ENCODE measurements at regions not wholly inside any gene's neighbourhood (a gene's known extent, or its start where the extent isn't known, plus 50 kb on each side); places are given as distances from the start of the nearest gene placed in this dataset.

DNA sequence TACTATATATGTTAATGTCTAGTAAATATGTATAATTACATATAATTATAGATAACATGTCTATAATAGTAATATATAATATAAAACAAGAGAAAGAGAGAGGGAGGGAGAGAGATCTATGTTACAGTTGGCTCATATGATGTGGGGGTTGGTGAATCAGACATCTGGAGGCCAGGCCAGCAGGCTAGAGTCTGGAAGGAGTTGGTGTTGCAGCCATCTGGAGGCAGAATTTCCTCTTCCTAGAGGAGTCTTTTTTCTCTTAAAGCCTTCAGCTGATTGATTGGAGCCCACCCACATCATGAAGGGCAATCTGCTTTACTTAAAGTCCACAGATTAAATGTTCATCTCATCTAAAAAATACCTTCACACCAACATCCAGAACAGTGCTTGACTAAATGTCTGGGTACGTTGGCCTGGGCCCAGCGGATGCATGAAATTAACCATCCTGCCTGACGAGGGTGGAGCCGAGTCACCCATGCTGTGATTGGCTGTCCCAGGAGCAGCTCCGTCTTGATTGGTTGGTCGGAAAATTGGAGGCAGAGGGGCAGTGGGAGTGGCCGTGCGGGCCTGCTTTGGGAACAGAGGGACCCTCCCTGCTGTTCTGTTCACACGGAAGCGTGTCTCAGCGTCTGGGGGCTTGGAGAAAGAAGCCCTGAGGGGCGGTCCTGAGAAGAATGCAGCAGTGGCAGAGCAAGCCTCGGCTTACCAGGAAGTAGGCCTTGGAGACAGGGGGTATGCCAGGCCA is 392.4 kb downstream of the QKI start:
- Mint-ChIP-seq H3K27me3 (peaks cover 3% of the 10 kb centered on the region), H3K4me1 (no peaks in the 10 kb centered on the region), H3K27ac (no peak overlapping the region), H3K4me3 (no peak overlapping the region), H3K9me3 (no peaks in the 10 kb centered on the region), H3K36me3 (ENCODE audit: low read depth) (no peaks in the 10 kb centered on the region)
- no peak for DNase-seq
- ChIA-PET POLR2A (no interaction called here), CTCF (no interaction called here)

- no peak overlapping the region for H3K27ac Mint-ChIP-seq
- ChIA-PET CTCF (no interaction called here), POLR2A (no interaction called here)
- no peaks in the 10 kb centered on the region for H3K36me3 Mint-ChIP-seq (ENCODE audit: low read depth)
- H3K27me3 Mint-ChIP-seq: peaks cover 3% of the 10 kb centered on the region
- DNase-seq: no peak
- no peaks in the 10 kb centered on the region for H3K4me1 Mint-ChIP-seq
- H3K4me3 Mint-ChIP-seq: no peak overlapping the region
- no peaks in the 10 kb centered on the region for H3K9me3 Mint-ChIP-seq
Measured at GRCh38 chr6:163804991-163805390, 390.5 kb downstream of the QKI start.

DNA sequence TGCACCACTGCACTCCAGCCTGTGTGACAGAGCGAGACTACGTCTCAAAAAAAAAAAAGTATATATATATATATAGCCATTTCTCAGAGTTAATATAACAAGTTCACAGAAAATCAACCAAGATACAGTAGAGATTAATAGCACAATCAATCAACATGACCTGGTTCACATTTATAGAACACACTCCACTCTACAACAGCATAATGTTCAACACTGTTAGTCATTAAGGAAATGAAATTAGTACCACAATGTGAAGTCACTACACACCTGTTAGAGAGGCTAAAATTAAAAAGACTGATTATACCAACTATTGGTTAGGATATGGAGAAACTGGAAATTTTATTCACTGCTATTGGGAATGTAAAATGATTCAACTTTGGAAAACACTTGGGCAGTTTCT is 387.7 kb downstream of the QKI start:
- Mint-ChIP-seq H3K4me1 (no peaks in the 10 kb centered on the region), H3K36me3 (ENCODE audit: low read depth) (no peaks in the 10 kb centered on the region), H3K27me3 (peaks cover 11% of the 10 kb centered on the region), H3K27ac (no peak overlapping the region), H3K4me3 (no peak overlapping the region), H3K9me3 (no peaks in the 10 kb centered on the region)
- POLR2A ChIA-PET: no interaction called here
- no peak for DNase-seq
- CTCF ChIA-PET: no interaction called here

GRCh38 chr6:163797296-163797845 is 382.9 kb downstream of the QKI start:
- CTCF ChIA-PET: interaction anchor here (0.6 kb wide), 1 partner anchor 414 kb away, joined by 3 read pairs; no protein-coding TSS in a partner anchor
- no peak overlapping the region for H3K27ac Mint-ChIP-seq
- H3K36me3 Mint-ChIP-seq (ENCODE audit: low read depth): no peaks in the 10 kb centered on the region
- H3K9me3 Mint-ChIP-seq: no peaks in the 10 kb centered on the region
- no peak for DNase-seq
- POLR2A ChIA-PET: no interaction called here
- peaks cover 12% of the 10 kb centered on the region for H3K27me3 Mint-ChIP-seq
- no peak overlapping the region for H3K4me3 Mint-ChIP-seq
- no peaks in the 10 kb centered on the region for H3K4me1 Mint-ChIP-seq

DNA sequence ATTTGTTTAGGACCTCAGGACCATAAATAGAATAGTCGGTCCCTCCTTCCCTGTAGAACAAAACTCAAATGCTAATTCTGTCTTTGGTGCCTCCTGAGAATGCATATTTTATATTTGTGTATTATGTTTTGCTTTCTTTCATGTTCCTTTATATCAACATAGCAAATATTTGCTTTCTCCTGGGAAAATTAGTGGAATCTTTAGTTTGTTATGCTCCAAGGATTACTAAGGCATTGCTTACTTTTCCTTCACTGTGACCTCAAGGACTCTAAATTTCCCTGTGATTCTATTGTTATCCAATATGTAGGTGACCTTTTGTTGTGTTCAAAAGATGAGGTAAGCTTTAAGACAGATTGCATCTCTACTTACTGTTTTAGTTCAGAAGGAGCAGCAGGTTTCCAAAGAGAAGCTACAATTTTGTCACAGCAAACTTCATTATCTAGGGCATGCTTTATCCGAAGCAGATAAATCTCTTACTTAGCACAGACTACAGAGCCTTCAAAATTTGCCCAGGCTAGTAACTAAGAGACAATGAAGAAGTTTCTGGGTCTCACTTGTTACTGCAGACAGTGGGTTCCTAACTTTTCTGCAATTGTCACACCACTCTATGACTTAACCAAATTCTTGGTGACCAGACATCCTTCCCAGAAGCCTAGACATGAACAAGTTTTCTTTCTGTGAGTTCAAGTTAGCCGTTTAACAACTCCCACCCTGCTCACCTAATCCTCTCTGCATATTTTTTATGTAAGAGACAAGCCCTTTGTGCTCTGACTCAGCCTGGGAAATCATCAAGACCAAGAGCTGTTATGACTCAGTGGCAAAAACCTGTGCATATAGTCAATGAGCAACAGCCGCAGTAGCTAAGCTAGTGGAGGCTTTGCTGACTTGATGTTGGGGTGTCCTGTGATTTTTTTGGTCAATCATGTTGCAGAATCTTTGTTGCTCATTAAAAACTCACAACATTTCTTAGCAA is 378.8 kb downstream of the QKI start:
- Mint-ChIP-seq H3K27me3 (peaks cover 14% of the 10 kb centered on the region), H3K36me3 (ENCODE audit: low read depth) (no peaks in the 10 kb centered on the region), H3K9me3 (no peaks in the 10 kb centered on the region), H3K4me3 (no peak overlapping the region), H3K4me1 (peaks cover under 1% of the 10 kb centered on the region), H3K27ac (no peak overlapping the region)
- no peak for DNase-seq
- CTCF ChIA-PET: interaction anchor here (0.5 kb wide), 1 partner anchor 10 kb away, joined by 3 read pairs; no protein-coding TSS in a partner anchor
- POLR2A ChIA-PET: no interaction called here

GRCh38 chr6:163790266-163790840 is 375.8 kb downstream of the QKI start:
- ChIA-PET CTCF (interaction anchor here (0.6 kb wide), 1 partner anchor 31 kb away, joined by 3 read pairs; no protein-coding TSS in a partner anchor), POLR2A (no interaction called here)
- Mint-ChIP-seq H3K9me3 (no peaks in the 10 kb centered on the region), H3K4me3 (no peak overlapping the region), H3K27ac (no peak overlapping the region), H3K27me3 (peaks cover 10% of the 10 kb centered on the region), H3K36me3 (ENCODE audit: low read depth) (no peaks in the 10 kb centered on the region), H3K4me1 (peaks cover 21% of the 10 kb centered on the region)
- no peak for DNase-seq

DNA sequence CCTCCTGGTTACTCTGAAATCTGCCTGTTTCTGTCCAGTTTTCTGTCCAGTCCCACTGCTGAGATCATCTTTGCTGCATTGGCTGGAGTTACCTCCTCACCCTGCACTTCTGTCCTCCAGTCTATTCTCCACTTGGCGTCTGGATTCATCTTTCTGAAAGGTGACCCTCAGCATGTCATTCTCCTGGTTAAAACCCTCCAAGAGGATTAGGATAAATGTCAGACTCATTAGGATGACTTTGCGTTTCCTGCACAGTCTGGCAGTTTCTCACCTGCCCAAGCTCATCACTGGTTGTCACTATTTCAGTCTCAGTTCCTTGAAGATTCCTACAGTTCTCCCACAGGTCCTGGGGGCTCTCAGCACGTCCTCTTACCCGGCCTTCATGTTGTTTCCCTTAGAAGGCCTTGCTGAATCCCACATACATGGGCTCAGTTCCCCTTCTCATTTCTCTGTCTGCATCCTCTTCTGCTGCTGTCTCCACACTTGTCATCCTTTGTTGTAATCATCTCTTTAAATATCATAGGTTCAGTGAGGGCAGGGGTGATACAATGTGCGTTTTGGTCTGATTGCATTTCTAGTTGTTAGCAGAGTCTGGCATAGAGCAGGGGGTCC is 374.8 kb downstream of the QKI start:
- Mint-ChIP-seq H3K9me3 (no peaks in the 10 kb centered on the region), H3K27me3 (peaks cover 9% of the 10 kb centered on the region), H3K27ac (no peak overlapping the region), H3K4me1 (peaks cover 21% of the 10 kb centered on the region), H3K36me3 (ENCODE audit: low read depth) (no peaks in the 10 kb centered on the region), H3K4me3 (no peak overlapping the region)
- no peak for DNase-seq
- ChIA-PET POLR2A (no interaction called here), CTCF (no interaction called here)

DNA sequence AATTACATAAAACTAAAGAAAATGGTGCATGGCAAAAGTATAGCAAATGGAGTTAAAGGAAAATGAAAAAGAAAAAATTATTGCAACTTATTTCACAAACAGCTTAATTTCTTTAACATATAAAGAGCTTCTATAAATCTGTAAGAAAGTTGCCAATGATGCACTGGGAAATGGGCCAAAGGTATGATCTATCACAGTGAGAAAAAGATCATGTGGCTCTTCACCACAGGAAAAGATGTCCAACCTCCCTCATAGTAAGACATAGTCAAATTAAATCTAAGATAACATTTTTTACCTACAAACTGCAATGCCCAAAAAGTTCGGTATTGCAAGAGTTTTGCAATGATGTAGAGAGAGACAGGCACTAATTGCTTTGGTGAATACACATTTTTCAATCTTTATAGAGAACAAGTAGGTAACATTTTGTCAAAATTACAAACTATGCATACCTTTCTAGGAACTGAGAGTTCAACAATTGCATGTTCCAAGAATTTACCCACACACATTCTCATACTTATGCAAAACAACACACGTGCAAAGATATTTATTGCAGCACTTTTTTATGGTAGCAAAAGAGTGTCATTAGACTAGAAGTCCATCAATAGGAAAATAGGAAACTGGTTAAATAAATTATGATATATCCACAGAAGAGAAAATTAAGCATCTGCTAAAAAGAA is 372.6 kb downstream of the QKI start:
- peak overlapping the region; percentile 20 for H3K27ac Mint-ChIP-seq
- peaks cover 3% of the 10 kb centered on the region for H3K36me3 Mint-ChIP-seq (ENCODE audit: low read depth)
- CTCF ChIA-PET: no interaction called here
- peaks cover 5% of the 10 kb centered on the region for H3K9me3 Mint-ChIP-seq
- DNase-seq: no peak
- H3K27me3 Mint-ChIP-seq: peaks cover 6% of the 10 kb centered on the region
- peaks cover 29% of the 10 kb centered on the region for H3K4me1 Mint-ChIP-seq
- POLR2A ChIA-PET: no interaction called here
- H3K4me3 Mint-ChIP-seq: no peak overlapping the region

GRCh38 chr6:163782436-163783003 is 368.0 kb downstream of the QKI start:
- POLR2A ChIA-PET: no interaction called here
- no peak overlapping the region for H3K4me3 Mint-ChIP-seq
- no peak for DNase-seq
- no peak overlapping the region for H3K27ac Mint-ChIP-seq
- H3K27me3 Mint-ChIP-seq: no peaks in the 10 kb centered on the region
- H3K4me1 Mint-ChIP-seq: peaks cover 24% of the 10 kb centered on the region
- peaks cover 5% of the 10 kb centered on the region for H3K9me3 Mint-ChIP-seq
- CTCF ChIA-PET: no interaction called here
- H3K36me3 Mint-ChIP-seq (ENCODE audit: low read depth): peaks cover 3% of the 10 kb centered on the region

DNA sequence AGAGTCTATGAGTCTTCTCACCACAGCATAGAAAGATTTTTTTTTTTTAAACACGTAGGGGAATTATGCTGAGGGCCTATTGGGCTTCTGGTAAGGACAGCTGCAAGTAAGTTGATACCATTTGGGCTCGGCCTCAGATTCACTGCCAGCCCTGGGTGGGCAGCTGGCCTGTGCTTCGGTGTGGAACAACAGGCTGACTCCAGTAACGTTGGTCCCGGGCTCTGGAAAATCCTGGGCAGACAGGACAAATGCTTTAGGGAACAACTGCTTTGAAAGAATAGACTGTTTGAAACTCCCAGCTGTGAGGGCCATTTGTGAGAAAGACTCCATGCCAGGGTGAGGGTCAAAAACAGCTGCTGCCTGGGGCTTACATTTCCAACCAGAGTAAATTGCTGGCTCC is 366.5 kb downstream of the QKI start:
- Mint-ChIP-seq H3K36me3 (ENCODE audit: low read depth) (peaks cover 3% of the 10 kb centered on the region), H3K9me3 (peaks cover 5% of the 10 kb centered on the region), H3K27me3 (no peaks in the 10 kb centered on the region), H3K27ac (no peak overlapping the region), H3K4me1 (peaks cover 10% of the 10 kb centered on the region), H3K4me3 (no peak overlapping the region)
- DNase-seq: no peak
- POLR2A ChIA-PET: interaction anchor here (0.6 kb wide), 1 partner anchor 131 kb away, joined by 3 read pairs; no protein-coding TSS in a partner anchor
- CTCF ChIA-PET: interaction anchor here (0.7 kb wide), 1 partner anchor 10 kb away, joined by 3 read pairs; no protein-coding TSS in a partner anchor

DNA sequence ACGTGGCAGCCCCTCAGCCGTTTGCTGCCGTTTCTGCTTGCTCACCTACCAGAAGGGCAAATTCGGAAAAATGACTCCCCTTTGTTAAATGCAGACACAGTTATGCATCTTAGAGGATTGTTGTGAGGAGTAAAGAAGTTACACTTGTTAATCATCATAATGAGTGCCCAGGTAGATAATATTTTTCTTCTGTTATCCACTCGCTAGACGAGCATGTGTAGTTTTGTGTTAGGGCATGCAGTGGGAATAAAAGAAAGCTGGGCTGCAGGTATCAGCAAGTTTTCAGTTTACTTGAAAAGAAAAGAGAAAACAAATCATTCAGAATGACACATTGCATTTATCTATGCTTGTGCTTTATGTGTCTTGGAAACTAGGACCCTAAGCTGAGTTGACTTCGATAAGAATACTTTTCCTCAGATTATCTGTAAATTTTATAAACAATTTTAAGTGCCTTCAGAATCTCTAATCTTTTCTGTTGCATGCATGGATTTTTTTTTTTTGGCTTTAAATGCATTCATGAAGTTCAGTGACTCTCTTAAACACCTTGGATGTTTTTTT is 365.3 kb downstream of the QKI start:
- H3K4me1 Mint-ChIP-seq: peaks cover 8% of the 10 kb centered on the region
- ChIA-PET CTCF (no interaction called here), POLR2A (no interaction called here)
- no peak overlapping the region for H3K4me3 Mint-ChIP-seq
- DNase-seq: no peak
- no peaks in the 10 kb centered on the region for H3K27me3 Mint-ChIP-seq
- H3K36me3 Mint-ChIP-seq (ENCODE audit: low read depth): peaks cover 3% of the 10 kb centered on the region
- H3K27ac Mint-ChIP-seq: no peak overlapping the region
- H3K9me3 Mint-ChIP-seq: peaks cover 5% of the 10 kb centered on the region

- CTCF ChIA-PET: no interaction called here
- Mint-ChIP-seq H3K27me3 (peaks cover 3% of the 10 kb centered on the region), H3K27ac (no peak overlapping the region), H3K4me3 (no peak overlapping the region), H3K9me3 (peaks cover 3% of the 10 kb centered on the region), H3K36me3 (ENCODE audit: low read depth) (peaks cover under 1% of the 10 kb centered on the region), H3K4me1 (peaks cover 4% of the 10 kb centered on the region)
- POLR2A ChIA-PET: no interaction called here
- no peak for DNase-seq
Measured at GRCh38 chr6:163777716-163778115, 363.2 kb downstream of the QKI start.
